HG03159 (cell line): ENCODE measurements at regions not wholly inside any gene's neighbourhood (a gene's known extent, or its start where the extent isn't known, plus 50 kb on each side); places are given as distances from the start of the nearest gene placed in this dataset.
"Not testable (repeated sequence)": the region's sequence is repeated elsewhere in the genome, so short reads cannot be mapped to it uniquely, and the experiment has no call there.

Experiments used
- ATAC-seq: cut with Tn5 transposase; IDR thresholded peaks from one replicate; pipeline ENCODE4 v1.9.1; 2021; ENCODE audit warnings: mild to moderate bottlenecking, moderate library complexity; ENCODE audit not compliant: unreplicated experiment

DNA sequence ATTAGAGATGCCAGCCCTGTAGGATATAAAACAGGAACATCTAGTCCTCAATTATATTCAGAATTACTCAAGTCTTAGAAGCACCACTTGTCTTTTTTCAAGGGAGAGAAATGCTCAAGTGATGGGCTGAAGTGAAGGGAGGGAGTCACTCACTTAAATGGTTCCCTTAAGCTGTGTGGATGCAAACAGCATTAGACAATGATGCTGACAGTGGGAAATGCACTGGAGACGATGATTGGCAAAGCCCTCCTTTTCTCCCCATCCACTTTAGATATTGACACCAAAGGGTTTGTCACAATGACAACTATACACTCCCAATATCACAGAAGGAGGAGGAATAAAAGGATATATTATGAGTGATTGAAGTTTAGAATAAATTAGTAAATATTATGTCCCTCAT lies 491.4 kb upstream of the SMIM31 start:
- ATAC-seq: not testable (repeated sequence)

DNA sequence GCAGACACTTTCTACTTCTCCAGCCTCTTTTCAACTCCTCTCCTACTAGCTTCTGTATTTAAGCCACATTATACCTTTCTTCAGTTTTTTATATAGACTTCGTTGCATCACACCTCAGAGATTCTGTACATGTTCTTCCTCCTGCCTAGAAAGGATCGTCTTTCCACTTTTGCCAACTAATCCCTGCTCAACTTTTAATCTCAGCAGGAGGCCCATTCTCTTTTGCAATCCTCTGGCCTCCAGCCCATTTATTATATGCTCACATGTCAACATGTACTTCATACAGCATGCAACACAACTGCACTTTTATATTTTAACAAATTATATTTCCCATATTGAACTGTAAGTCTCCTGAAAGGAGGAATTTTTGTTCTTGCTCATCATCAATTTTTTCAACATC lies 476.5 kb upstream of the SMIM31 start:
- not testable (repeated sequence) for ATAC-seq

DNA sequence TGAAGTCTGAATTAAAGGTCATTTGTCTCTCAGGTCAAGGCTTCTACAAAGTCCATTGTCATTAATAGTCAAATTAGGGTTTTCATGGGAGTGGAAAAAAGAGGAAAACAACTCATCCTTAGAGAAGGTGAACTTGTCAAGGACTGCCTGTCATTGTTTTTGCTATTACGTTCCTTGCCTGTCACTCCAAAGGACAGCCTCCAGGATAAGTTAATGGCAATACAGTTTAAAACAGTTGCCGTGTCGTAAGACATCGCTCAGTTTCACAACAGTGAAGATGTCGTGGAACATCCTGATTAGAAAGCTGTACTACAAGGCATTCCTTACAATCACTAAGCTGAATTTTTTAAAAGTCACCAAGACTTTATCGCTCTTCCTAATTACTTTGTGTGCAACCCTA lies 466.8 kb upstream of the SMIM31 start:
- ATAC-seq: no peak

DNA sequence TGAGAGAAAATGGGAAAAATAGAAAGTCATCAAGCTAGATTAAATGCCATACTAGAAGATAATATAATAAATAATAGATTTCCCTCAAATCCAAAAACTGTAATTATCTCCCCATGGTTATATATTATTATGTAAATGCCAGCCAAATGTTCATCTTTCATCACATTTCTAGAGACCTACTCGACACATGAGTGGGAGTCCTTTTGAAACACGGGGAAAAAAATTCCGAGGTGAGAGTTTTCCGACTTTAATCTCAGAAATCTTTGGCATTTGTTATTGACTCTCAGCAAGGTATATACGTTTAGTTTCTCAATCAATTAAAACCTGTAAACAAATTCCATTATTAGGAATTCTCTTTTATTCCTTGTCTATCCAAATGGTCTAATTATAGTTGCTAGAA lies 465.4 kb upstream of the SMIM31 start:
- ATAC-seq: no peak

DNA sequence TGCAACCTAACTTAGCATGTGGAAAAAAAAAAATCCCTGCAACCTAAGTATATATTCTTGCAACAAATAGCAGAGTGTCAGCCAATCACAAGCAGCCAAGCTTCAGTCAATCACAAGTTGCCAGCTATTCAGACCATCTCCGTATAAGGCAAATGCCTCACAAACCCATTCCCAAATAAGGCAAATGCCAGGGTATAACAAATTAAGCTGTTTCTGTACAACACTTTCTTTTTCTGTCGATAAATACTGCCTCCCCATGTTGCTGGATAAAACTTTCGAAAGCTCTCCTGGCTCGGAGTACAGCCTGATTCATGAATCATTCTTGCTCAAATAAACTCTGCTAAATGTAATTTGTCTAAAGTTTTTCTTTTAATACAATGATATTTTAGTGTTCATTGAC lies 460.7 kb upstream of the SMIM31 start:
- no peak for ATAC-seq

DNA sequence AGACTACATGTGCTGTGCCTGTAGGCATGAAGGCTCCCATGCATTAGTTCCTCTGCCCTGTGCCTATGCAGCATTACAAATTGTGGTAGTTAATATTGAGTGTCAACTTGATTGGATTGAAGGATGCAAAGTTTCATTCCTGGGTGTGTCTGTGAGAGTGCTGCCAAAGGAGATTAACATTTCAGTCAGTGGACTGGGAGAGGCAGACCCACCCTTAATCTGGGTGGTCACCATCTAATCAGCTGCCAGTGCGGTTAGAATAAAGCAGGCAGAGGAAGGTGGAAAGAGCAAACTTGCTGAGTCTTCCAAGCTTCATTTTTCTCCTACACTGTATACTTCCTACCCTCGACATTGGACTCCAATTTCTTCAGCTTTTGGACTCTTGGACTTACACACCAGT lies 460.2 kb upstream of the SMIM31 start:
- no peak for ATAC-seq

GRCh38 chr4:164301430-164301829 lies 452.5 kb upstream of the SMIM31 start:
- ATAC-seq: no peak

GRCh38 chr4:164304101-164304639 lies 449.8 kb upstream of the SMIM31 start:
- ATAC-seq: peak; percentile 55

GRCh38 chr4:164304861-164305260 lies 449.1 kb upstream of the SMIM31 start:
- no peak for ATAC-seq

- no peak for ATAC-seq
Observed at GRCh38 chr4:164307262-164307661, 446.7 kb upstream of the SMIM31 start.

DNA sequence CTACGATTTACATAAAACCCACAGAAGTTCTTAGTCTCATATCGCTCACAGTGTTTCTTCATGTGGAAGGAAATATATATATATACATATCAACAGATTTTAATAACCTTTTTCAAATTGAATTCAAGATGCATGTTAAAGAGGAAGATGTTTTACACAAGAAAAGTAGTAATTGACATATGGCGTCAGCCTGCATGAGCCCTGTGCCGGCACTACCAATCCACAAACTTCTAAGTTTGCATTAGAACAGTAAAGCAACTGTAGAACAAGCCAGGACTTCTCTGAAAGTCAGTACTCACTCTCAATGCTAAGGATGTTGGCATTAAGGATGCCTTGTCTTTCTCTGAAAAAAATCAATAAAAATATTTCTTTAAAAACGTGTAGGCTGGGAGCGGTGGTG lies 441.3 kb upstream of the SMIM31 start:
- ATAC-seq: no peak

- no peak for ATAC-seq
Observed at GRCh38 chr4:164313853-164314252, 440.1 kb upstream of the SMIM31 start.

- ATAC-seq: no peak
Observed at GRCh38 chr4:164318350-164318749, 435.6 kb upstream of the SMIM31 start.

GRCh38 chr4:164319688-164320087 lies 434.2 kb upstream of the SMIM31 start:
- ATAC-seq: no peak

GRCh38 chr4:164320847-164321246 lies 433.1 kb upstream of the SMIM31 start:
- ATAC-seq: no peak

DNA sequence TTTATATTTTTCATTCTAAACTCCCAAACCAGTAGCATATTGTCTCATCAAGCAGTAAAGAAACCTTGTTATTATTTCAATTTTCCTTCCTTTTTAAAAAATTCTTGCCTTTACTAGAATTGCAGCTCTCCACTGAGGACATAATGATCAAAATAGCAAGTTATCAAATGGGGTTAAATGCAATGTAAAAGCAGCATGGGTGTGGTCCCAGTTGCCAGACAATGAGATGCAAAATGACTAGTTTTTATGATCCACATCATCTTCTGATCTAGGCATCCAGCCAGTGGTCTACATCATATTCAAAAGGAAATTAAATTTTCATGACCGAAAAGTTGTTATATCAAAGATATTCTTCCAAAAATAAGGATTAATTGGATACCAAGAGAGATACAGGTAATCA lies 427.9 kb upstream of the SMIM31 start:
- no peak for ATAC-seq

DNA sequence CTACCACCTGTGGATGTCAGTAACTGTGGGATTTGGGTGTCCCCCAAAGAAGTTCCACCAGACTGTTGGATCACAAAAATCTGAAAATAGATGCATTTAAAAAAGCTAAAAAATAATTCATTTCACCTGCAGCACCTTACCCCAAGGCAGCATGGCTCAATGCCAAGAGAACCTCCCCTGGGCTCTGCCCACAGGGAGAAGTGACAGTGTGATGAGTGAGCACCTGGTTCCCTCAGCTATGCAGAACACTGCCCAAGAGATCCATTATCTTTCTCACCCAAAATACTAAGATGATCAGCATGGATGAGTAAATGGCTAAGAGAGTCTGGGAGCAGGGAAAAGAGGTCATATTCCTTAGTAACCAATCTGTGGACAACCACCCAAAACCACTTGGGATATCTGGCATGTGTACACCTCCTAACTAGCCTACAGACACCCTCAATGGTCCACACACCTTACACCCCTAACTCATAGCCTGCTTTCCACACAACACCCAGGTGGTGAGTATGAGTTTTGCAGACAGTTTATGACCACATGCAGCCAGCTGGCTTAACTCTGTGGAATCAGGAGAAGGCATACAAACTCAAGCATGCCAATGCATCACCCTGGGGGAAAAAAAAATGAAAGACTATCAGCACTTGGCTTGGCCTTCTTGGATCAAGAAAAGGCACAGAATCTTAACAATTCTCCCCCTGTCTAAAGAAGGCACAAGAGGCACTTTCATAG lies 416.5 kb upstream of the SMIM31 start:
- no peak for ATAC-seq

GRCh38 chr4:164343472-164343976 lies 410.4 kb upstream of the SMIM31 start:
- ATAC-seq: no peak

- ATAC-seq: no peak
Observed at GRCh38 chr4:164345756-164346155, 408.2 kb upstream of the SMIM31 start.

DNA sequence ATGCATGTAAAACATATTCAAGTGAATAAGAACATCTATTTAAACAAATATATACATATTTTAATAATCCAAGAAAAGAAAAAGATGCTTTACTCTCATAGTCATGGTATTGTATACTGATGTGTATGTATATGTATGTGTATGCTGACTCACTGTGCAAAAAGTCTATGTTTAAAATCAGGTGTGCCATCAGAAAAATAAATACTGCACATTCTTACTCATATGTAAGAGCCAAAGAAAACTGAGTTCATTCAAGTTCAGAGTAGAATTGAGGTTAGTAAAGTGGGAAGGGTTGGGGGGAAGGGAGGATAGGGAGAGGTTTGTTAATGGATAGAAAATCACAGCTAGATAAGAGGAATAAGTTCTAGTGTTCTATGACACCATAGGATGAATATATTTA lies 403.9 kb upstream of the SMIM31 start:
- ATAC-seq: no peak

- not testable (repeated sequence) for ATAC-seq
Observed at GRCh38 chr4:164350716-164351115, 403.2 kb upstream of the SMIM31 start.

DNA sequence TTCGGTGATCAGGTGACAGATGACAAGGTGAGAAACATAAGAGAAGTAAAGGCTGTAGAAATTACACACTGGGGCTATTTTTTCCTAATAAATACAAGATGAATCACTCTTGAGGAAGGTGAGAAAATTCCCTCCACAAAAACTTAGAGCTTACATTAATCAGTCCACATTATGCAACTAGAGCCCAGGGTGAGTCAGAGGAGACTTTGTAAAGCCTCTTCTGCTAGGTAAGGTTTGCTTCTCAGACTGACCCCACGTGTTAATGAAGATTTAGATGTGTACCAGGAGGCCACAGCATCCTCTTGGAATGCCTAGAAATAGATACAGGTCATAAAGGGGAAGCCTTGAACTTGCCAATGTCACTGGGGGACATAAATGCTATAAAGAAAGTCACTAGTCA lies 396.0 kb upstream of the SMIM31 start:
- ATAC-seq: no peak

DNA sequence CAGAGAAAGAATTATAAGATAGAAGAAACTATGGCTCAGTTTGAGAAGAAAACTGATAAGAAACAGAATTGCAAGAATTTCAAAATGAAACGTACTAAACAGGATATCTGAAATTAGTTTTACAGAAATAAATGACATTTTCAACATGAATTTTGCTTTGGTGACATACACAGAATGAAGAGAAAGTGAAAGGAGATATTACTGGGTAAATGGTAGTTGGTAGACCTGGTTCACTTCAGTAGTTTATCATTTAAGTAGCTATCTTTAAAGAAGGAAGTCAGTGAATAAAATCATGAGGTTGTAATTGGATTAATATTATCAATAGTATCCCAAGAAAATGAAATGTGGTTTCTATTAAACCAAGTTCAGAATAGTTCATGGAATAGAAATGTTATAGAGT lies 395.5 kb upstream of the SMIM31 start:
- no peak for ATAC-seq
